Prostate gland (tissue), 2 donors: ENCODE measurements at regions not wholly inside any gene's neighbourhood (a gene's known extent, or its start where the extent isn't known, plus 50 kb on each side); places are given as distances from the start of the nearest gene placed in this dataset.

ENCODE experiments used
- POLR2AphosphoS5 ChIP-seq: sonication (generic); formaldehyde crosslinking; IDR thresholded peaks from one replicate; pipeline ENCODE4 v1.6.1; 2017; ENCODE audit warnings: antibody characterized with exemption
- TF ChIP-seq, protein P1 (sequence below), 4 experiments: fragments of 200-600 bp in 2 of 4; fragments of 450-650 bp in 2 of 4; sonication (generic) in 2 of 4; IDR thresholded peaks; 1 replicate in 3 of 4; 2 replicates in 1 of 4; pipeline ENCODE4 v1.5.1; 2016 to 2019; ENCODE audit warnings: antibody characterized with exemption in 4 of 4, mild to moderate bottlenecking in 2 of 4, moderate library complexity in 2 of 4

DNA sequence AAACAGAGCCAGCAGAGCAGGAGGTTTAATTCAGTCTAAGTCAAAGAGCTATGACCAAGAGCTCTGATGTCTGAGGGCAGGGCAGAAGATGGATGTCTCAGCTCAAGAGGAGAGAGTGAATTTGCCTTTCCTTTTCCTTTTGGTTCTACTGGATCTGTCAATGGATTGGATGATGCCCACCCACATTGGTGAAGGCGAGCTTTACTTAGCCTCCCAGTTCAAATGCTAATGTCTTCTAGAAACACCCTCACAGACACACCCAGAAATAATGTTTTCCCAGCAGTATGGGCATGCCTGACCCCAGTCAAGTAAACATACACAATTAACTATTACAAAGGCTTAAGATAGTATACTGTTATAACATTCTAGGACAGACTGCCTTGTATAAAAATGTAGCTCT is 236.3 kb upstream of the NRXN1 start:
- TF ChIP-seq, protein P1, sequence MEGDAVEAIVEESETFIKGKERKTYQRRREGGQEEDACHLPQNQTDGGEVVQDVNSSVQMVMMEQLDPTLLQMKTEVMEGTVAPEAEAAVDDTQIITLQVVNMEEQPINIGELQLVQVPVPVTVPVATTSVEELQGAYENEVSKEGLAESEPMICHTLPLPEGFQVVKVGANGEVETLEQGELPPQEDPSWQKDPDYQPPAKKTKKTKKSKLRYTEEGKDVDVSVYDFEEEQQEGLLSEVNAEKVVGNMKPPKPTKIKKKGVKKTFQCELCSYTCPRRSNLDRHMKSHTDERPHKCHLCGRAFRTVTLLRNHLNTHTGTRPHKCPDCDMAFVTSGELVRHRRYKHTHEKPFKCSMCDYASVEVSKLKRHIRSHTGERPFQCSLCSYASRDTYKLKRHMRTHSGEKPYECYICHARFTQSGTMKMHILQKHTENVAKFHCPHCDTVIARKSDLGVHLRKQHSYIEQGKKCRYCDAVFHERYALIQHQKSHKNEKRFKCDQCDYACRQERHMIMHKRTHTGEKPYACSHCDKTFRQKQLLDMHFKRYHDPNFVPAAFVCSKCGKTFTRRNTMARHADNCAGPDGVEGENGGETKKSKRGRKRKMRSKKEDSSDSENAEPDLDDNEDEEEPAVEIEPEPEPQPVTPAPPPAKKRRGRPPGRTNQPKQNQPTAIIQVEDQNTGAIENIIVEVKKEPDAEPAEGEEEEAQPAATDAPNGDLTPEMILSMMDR (IDR thresholded peaks at IDR 0.05) = no peak
- TF ChIP-seq POLR2AphosphoS5 = no peak
